Urinary bladder (tissue), 3 donors: ENCODE measurements at regions not wholly inside any gene's neighbourhood (a gene's known extent, or its start where the extent isn't known, plus 50 kb on each side); places are given as distances from the start of the nearest gene placed in this dataset.

Experiments used
- DNase-seq: peaks from one replicate; pipeline ENCODE4 v3.0.0-alpha.2; 2015; ENCODE audit errors: extremely low spot score
- H3K27ac ChIP-seq: one replicate; pipeline ENCODE4 v1.5.1; 2013; ENCODE audit warnings: low read depth, mild to moderate bottlenecking, moderate library complexity
- H3K36me3 ChIP-seq: one replicate; pipeline ENCODE4 v1.6.1; 2013; ENCODE audit warnings: mild to moderate bottlenecking, moderate library complexity; ENCODE audit not compliant: insufficient read depth
- H3K4me1 ChIP-seq: one replicate; pipeline ENCODE4 v1.6.1; 2013; ENCODE audit warnings: mild to moderate bottlenecking, moderate library complexity; ENCODE audit not compliant: insufficient read depth
- H3K4me3 ChIP-seq: one replicate; pipeline ENCODE4 v1.5.1; 2013; ENCODE audit warnings: low read depth, low read length
- WGBS: extraction: QIAGEN DNeasy Blood & Tissue Kit; methylation state at CpG from one replicate; pipeline ENCODE4 v1.1.7; 2013; 5-methylcytosine and 5-hydroxymethylcytosine counted together
- donor health status: healthy with polysubstance abuse.
- donor health status: healthy.

- no peak for DNase-seq
- Histone ChIP-seq H3K4me1 (no peaks in the 10 kb centered on the region), H3K27ac (no peak overlapping the region), H3K4me3 (no peak overlapping the region), H3K36me3 (no peaks in the 10 kb centered on the region)
Measured at GRCh38 chr1:187763465-187763864, 934.7 kb downstream of the PLA2G4A start.

- 85% methylated on average over 4 of the region's 4 CpGs for WGBS
- DNase-seq, result no peak
- H3K36me3 ChIP-seq, result no peaks in the 10 kb centered on the region
Measured at GRCh38 chr1:187763976-187764375, 935.2 kb downstream of the PLA2G4A start.

DNA sequence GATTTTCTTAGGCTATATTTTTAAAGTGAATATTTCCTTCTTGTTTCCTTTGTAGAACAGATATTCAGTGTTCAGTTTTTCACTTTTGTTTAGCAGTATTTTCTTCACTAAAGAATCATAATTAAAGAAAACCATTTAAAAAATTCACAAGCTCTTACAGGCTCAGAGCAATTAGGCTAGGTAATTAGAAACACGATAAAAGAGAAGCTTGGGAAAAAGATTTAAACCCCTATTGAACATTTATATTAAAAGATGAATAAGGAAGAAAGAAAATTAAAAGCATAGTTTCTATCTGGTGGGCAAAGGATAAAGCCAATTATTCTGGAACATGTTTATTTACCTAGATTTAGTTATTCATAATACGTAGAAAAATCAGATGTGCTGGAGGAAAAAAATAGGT, 942.6 kb downstream of the PLA2G4A start:
- Histone ChIP-seq H3K36me3 (no peaks in the 10 kb centered on the region), H3K27ac (no peak overlapping the region), H3K4me1 (no peaks in the 10 kb centered on the region), H3K4me3 (no peak overlapping the region)
- 56% methylated on average over 2 of the region's 2 CpGs for WGBS
- DNase-seq, result no peak

More at GRCh38 chr1:187763976-187764375, 935.2 kb downstream of the PLA2G4A start:
- H3K27ac ChIP-seq, result no peak overlapping the region
- H3K4me3 ChIP-seq, result no peak overlapping the region
- no peaks in the 10 kb centered on the region for H3K4me1 ChIP-seq

- no peaks in the 10 kb centered on the region for H3K4me1 ChIP-seq
- H3K4me3 ChIP-seq, result no peak overlapping the region
- H3K36me3 ChIP-seq, result no peaks in the 10 kb centered on the region
- DNase-seq, result no peak
- 83% methylated on average over 5 of the region's 5 CpGs for WGBS
- no peak overlapping the region for H3K27ac ChIP-seq
Measured at GRCh38 chr1:187773168-187773567, 944.4 kb downstream of the PLA2G4A start.

GRCh38 chr1:187787736-187788135, 959.0 kb downstream of the PLA2G4A start:
- no peak for DNase-seq
- H3K36me3 ChIP-seq, result no peaks in the 10 kb centered on the region
- no peaks in the 10 kb centered on the region for H3K4me1 ChIP-seq
- H3K4me3 ChIP-seq, result no peak overlapping the region
- WGBS, result 54% methylated on average over 3 of the region's 3 CpGs
- no peak overlapping the region for H3K27ac ChIP-seq

GRCh38 chr1:187788718-187789117, 960.0 kb downstream of the PLA2G4A start:
- WGBS, result 95% methylated on average over 2 of the region's 2 CpGs
- no peak for DNase-seq
- Histone ChIP-seq H3K4me1 (no peaks in the 10 kb centered on the region), H3K36me3 (no peaks in the 10 kb centered on the region), H3K4me3 (no peak overlapping the region), H3K27ac (no peak overlapping the region)

- no peaks in the 10 kb centered on the region for H3K36me3 ChIP-seq
- no peak for DNase-seq
- H3K4me1 ChIP-seq, result no peaks in the 10 kb centered on the region
- no peak overlapping the region for H3K4me3 ChIP-seq
- WGBS, result 95% methylated on average over 1 of the region's 1 CpG
- no peak overlapping the region for H3K27ac ChIP-seq
Measured at GRCh38 chr1:187790724-187791123, 962.0 kb downstream of the PLA2G4A start.

DNA sequence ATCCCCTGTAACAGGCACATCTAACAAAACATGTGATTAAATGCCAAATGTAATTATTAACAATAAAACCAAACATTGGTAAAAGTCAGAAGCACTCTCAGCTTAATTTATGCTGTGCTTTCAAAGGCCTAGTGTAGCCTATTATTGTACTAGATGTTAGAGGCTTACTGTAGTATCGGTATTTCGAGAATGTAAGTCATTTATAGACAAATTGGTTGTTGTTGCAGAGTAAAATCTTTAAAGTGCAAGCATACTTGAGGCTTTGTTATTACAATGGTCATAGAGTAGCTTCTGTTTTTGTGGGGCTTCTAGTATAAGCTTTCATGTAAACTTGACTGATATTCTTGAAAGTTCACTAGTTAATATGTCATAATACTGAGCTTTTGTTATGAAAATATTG, 965.8 kb downstream of the PLA2G4A start:
- no peak for DNase-seq

GRCh38 chr1:187809549-187809948, 980.8 kb downstream of the PLA2G4A start:
- H3K4me3 ChIP-seq, result no peak overlapping the region
- no peak for DNase-seq
- WGBS, result 44% methylated on average over 1 of the region's 1 CpG
- H3K36me3 ChIP-seq, result no peaks in the 10 kb centered on the region
- H3K27ac ChIP-seq, result no peak overlapping the region
- H3K4me1 ChIP-seq, result no peaks in the 10 kb centered on the region

More for the DNA sequence above, 965.8 kb downstream of the PLA2G4A start:
- H3K4me3 ChIP-seq, result no peak overlapping the region
- 43% methylated on average over 2 of the region's 2 CpGs for WGBS
- H3K4me1 ChIP-seq, result no peaks in the 10 kb centered on the region
- H3K27ac ChIP-seq, result no peak overlapping the region
- no peaks in the 10 kb centered on the region for H3K36me3 ChIP-seq

- 53% methylated on average over 2 of the region's 2 CpGs for WGBS
- Histone ChIP-seq H3K27ac (no peak overlapping the region), H3K4me1 (no peaks in the 10 kb centered on the region), H3K4me3 (no peak overlapping the region), H3K36me3 (no peaks in the 10 kb centered on the region)
- DNase-seq, result no peak
Measured at GRCh38 chr1:187816646-187817045, 987.9 kb downstream of the PLA2G4A start.

DNA sequence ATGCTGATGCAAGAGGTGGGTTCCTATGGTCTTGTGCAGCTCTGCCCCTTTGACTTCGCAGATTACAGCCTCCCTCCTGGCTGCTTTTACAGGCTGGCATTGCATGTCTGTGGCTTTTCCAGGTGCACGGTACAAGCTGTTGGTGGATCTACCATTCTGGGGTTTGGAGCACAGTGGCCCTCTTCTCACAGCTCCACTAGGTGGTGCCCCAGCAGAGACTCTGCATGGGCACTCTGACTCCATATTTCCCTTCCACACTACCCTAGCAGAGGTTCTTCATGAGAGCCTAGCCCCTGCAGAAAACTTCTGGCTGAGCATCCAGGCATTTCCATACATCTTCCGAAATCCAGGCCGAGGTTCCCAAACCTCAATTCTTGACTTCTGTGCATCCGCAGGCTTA, 989.0 kb downstream of the PLA2G4A start:
- no peak for DNase-seq
- Histone ChIP-seq H3K4me3 (no peak overlapping the region), H3K4me1 (no peaks in the 10 kb centered on the region), H3K27ac (no peak overlapping the region), H3K36me3 (no peaks in the 10 kb centered on the region)
- WGBS, result 96% methylated on average over 5 of the region's 5 CpGs

- Histone ChIP-seq H3K36me3 (no peaks in the 10 kb centered on the region), H3K4me1 (no peaks in the 10 kb centered on the region), H3K4me3 (no peak overlapping the region), H3K27ac (no peak overlapping the region)
- no peak for DNase-seq
- WGBS, result 52% methylated on average over 5 of the region's 5 CpGs
Measured at GRCh38 chr1:187819086-187819485, 990.3 kb downstream of the PLA2G4A start.

DNA sequence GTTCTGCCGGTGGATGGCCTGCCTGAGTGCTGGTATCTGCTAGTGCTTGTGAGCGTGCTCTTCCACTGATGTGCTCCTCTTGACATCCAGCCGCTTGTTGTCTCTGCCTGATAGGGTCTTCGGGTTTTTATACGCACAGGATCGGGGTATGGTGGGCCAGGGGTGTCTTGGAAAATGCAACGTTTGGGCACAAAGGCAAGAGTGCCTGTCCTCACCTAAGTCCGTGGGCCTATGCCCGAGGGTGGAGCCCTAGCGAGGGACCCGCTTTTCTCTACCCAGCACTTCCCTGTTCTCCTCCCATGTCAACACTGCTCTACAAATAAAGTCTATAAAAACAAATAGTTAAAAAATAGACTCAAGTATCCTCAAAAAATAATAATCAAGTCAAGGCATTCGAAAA, 1007.8 kb downstream of the PLA2G4A start:
- WGBS, result 94% methylated on average over 12 of the region's 12 CpGs
- H3K4me1 ChIP-seq, result no peaks in the 10 kb centered on the region
- H3K27ac ChIP-seq, result no peak overlapping the region
- no peaks in the 10 kb centered on the region for H3K36me3 ChIP-seq
- no peak overlapping the region for H3K4me3 ChIP-seq
- DNase-seq, result no peak

GRCh38 chr1:187837787-187838186, 1009.0 kb downstream of the PLA2G4A start:
- Histone ChIP-seq H3K4me3 (no peak overlapping the region), H3K36me3 (no peaks in the 10 kb centered on the region), H3K4me1 (no peaks in the 10 kb centered on the region), H3K27ac (no peak overlapping the region)
- no peak for DNase-seq
- 66% methylated on average over 2 of the region's 2 CpGs for WGBS
